Lung (tissue), 11 donors: ENCODE measurements at regions not wholly inside any gene's neighbourhood (a gene's known extent, or its start where the extent isn't known, plus 50 kb on each side); places are given as distances from the start of the nearest gene placed in this dataset.
A peak's percentile ranks its signal among the peaks of the same experiment; 100 is the strongest.

ENCODE experiments used
- ATAC-seq: fragments of 200-7000 bp; cut with Tn5 transposase; one replicate; pipeline ENCODE4 v1.9.1; 2020; ENCODE audit warnings: moderate number of reproducible peaks; ENCODE audit not compliant: insufficient read depth, low FRiP score
- DNase-seq, 3 donors: peaks; one replicate each; pipeline ENCODE4 v3.0.0-alpha.2; 2013 to 2017
- H3K27ac ChIP-seq, 2 donors: one replicate each; pipeline ENCODE4 v1.5.1; 2013; ENCODE audit warnings: mild to moderate bottlenecking in 2 of 2, moderate library complexity in 2 of 2, control low read depth in 1 of 2, inconsistent platforms in 1 of 2, low read depth in 1 of 2, low read length in 1 of 2
- H3K27me3 ChIP-seq, 3 donors: one replicate each; pipeline ENCODE4 v1.5.1; 2013; ENCODE audit warnings: low read length in 2 of 3; ENCODE audit not compliant: control insufficient read depth in 3 of 3, insufficient read depth in 3 of 3
- H3K36me3 ChIP-seq, 4 donors: one replicate each; pipeline ENCODE4 v1.5.1; 2013; ENCODE audit warnings: low read length in 4 of 4, mild to moderate bottlenecking in 1 of 4, moderate library complexity in 1 of 4; ENCODE audit not compliant: control insufficient read depth in 4 of 4, insufficient read depth in 4 of 4
- H3K4me1 ChIP-seq, 5 donors: one replicate each; pipeline ENCODE4 v1.5.1; 2013; ENCODE audit warnings: low read length in 5 of 5, mild to moderate bottlenecking in 2 of 5, moderate library complexity in 1 of 5; ENCODE audit not compliant: control insufficient read depth in 5 of 5, insufficient read depth in 5 of 5
- H3K4me3 ChIP-seq: one replicate; pipeline ENCODE4 v1.5.1; 2013; ENCODE audit warnings: mild to moderate bottlenecking, control low read depth, moderate library complexity
- H3K9ac ChIP-seq, 2 donors: one replicate each; pipeline ENCODE4 v1.5.1; 2013; ENCODE audit warnings: low read length in 2 of 2, control low read depth in 1 of 2; ENCODE audit not compliant: insufficient read depth in 1 of 2
- H3K9me3 ChIP-seq, 4 donors: one replicate each; pipeline ENCODE4 v1.5.1; 2013; ENCODE audit warnings: low read length in 3 of 4, mild to moderate bottlenecking in 1 of 4, moderate library complexity in 1 of 4; ENCODE audit not compliant: control insufficient read depth in 4 of 4, insufficient read depth in 3 of 4
- WGBS, 2 donors: extraction: QIAGEN DNeasy Blood & Tissue Kit; methylation state at CpG; one replicate each; pipeline ENCODE4 v1.1.7; 2013; 5-methylcytosine and 5-hydroxymethylcytosine counted together
- TF ChIP-seq, protein P1 (sequence below): IDR thresholded peaks from 2 replicates; pipeline ENCODE4 v1.5.1; 2012; ENCODE audit warnings: mild to moderate bottlenecking; ENCODE audit errors: control extremely low read depth, extremely low read depth
- donor health status: control.
- donor health status: control.
- donor health status: Bipolar disorder and iron deficiency.
- donor health status: healthy.
- donor health status: DM: yes; HTN: yes; CAD: no.

DNA sequence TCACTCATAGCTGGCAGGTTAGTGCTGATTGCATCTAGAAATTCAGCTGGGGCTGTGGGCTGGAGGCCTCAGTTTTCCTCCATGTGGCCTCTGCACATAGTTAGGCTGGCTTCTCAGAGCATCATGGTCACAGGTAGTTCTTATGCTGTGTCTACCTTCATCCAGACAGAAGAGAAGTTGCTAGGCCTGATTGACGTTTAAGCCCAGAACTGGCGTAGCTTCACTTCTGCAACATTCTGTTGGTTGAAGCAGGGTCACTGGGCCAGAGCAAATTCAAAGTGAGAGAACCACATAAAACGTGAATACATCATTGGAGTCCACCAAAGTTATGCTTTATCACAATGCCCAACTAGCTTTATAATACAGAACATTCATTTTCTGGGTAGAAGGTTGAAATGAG lies 116.0 kb downstream of the SPP2 start:
- no peak overlapping the region for H3K27ac ChIP-seq
- no peak overlapping the region for H3K9ac ChIP-seq
- H3K4me1 ChIP-seq = peaks cover 0 to 6% (median 2%) of the 10 kb centered on the region in 5 donors
- no peaks in the 10 kb centered on the region for H3K36me3 ChIP-seq
- ATAC-seq (no peak), DNase-seq (no peak)
- 93 to 94% methylated on average over 3 of the region's 3 CpGs for WGBS, 2 donors
- H3K27me3 ChIP-seq = no peaks in the 10 kb centered on the region
- TF ChIP-seq, protein P1, sequence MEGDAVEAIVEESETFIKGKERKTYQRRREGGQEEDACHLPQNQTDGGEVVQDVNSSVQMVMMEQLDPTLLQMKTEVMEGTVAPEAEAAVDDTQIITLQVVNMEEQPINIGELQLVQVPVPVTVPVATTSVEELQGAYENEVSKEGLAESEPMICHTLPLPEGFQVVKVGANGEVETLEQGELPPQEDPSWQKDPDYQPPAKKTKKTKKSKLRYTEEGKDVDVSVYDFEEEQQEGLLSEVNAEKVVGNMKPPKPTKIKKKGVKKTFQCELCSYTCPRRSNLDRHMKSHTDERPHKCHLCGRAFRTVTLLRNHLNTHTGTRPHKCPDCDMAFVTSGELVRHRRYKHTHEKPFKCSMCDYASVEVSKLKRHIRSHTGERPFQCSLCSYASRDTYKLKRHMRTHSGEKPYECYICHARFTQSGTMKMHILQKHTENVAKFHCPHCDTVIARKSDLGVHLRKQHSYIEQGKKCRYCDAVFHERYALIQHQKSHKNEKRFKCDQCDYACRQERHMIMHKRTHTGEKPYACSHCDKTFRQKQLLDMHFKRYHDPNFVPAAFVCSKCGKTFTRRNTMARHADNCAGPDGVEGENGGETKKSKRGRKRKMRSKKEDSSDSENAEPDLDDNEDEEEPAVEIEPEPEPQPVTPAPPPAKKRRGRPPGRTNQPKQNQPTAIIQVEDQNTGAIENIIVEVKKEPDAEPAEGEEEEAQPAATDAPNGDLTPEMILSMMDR = no peak
- no peak overlapping the region for H3K4me3 ChIP-seq
- H3K9me3 ChIP-seq = no peaks in the 10 kb centered on the region

- Histone ChIP-seq H3K27me3 (no peaks in the 10 kb centered on the region), H3K9me3 (no peaks in the 10 kb centered on the region), H3K27ac (no peak overlapping the region), H3K4me3 (no peak overlapping the region), H3K36me3 (no peaks in the 10 kb centered on the region), H3K4me1 (peaks cover 0 to 10% (median 2%) of the 10 kb centered on the region in 5 donors), H3K9ac (no peak overlapping the region)
- 65 to 66% methylated on average over 5 of the region's 5 CpGs for WGBS, 2 donors
- ATAC-seq = no peak
- TF ChIP-seq, protein P1 = no peak
- DNase-seq = peak; percentile 44 to 69 (median 67)
Observed at GRCh38 chr2:234165421-234165820, 114.9 kb downstream of the SPP2 start.

DNA sequence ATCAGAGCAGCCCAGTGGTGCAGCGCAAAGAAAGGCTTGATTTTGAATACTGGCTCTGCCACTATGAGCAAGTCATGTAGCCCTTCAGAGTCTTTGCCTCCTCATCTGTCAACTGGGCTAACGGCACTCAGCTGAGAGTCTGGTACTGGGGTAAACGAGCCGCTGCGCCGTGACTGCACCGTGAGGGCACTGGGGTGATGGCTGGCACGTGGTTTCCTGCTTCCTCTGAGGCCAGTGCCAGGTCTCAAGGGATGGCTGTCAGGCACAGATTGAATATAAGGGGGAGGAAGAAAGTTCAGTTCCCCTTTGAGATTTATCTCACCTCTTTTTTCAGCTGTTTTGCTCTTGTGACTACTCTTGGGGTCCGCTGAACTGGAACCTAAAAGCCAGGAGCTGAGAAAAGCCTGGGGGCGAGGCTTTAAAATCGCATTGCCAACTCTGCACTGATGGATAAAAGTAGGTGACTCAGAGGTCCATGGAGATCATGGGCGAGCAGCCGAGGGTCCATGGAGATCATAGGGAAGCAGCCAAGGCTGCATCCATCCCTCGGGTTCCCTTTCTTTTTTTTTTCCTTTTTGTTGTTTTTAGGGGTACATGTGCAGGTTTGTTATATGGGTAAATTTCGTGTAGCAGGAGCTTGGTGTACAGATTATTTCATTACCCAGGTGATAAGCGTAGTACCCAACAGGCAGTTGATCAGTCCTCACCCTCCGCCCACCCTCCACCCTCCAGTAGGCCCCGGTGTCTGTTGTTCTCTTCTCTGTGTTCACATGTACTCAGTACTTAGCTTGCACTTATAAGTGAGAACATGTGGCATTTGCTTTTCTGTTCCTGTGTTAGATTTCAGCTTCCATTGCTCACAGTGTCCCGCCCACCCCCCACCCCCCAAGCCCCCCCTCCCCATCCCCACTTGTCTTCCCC lies 114.3 kb downstream of the SPP2 start:
- TF ChIP-seq, protein P1 = no peak
- 54 to 63% methylated on average over 19 of the region's 19 CpGs for WGBS, 2 donors
- Histone ChIP-seq H3K9me3 (no peaks in the 10 kb centered on the region), H3K9ac (no peak overlapping the region), H3K36me3 (no peaks in the 10 kb centered on the region), H3K4me3 (no peak overlapping the region), H3K4me1 (peaks cover 0 to 10% (median 2%) of the 10 kb centered on the region in 5 donors), H3K27me3 (no peaks in the 10 kb centered on the region), H3K27ac (no peak overlapping the region)
- ATAC-seq (no peak), DNase-seq (no peak)
